GM18867 (cell line): ENCODE measurements at regions not wholly inside any gene's neighbourhood (a gene's known extent, or its start where the extent isn't known, plus 50 kb on each side); places are given as distances from the start of the nearest gene placed in this dataset.
"Not testable (repeated sequence)": the region's sequence is repeated elsewhere in the genome, so short reads cannot be mapped to it uniquely, and the experiment has no call there.

Source experiments
- ATAC-seq: cut with Tn5 transposase; IDR thresholded peaks from one replicate; pipeline ENCODE4 v1.9.1; 2021; ENCODE audit warnings: mild to moderate bottlenecking, moderate library complexity; ENCODE audit not compliant: unreplicated experiment

- ATAC-seq: no peak
Measured at GRCh38 chr4:66766557-66766956, 778.7 kb downstream of the CENPC start.

- no peak for ATAC-seq
Measured at GRCh38 chr4:66750273-66750672, 795.0 kb downstream of the CENPC start.

- ATAC-seq: not testable (repeated sequence)
Measured at GRCh38 chr4:66746918-66747317, 798.4 kb downstream of the CENPC start.

- no peak for ATAC-seq
Measured at GRCh38 chr4:66741081-66741480, 804.2 kb downstream of the CENPC start.

GRCh38 chr4:66736606-66737005 is 808.7 kb downstream of the CENPC start:
- ATAC-seq: no peak

GRCh38 chr4:66728280-66728679 is 817.0 kb downstream of the CENPC start:
- no peak for ATAC-seq

GRCh38 chr4:66712301-66712921 is 832.9 kb downstream of the CENPC start:
- ATAC-seq: not testable (repeated sequence)

- no peak for ATAC-seq
Measured at GRCh38 chr4:66704243-66704642, 841.1 kb downstream of the CENPC start.

- ATAC-seq: no peak
Measured at GRCh38 chr4:66694739-66695138, 850.6 kb downstream of the CENPC start.

GRCh38 chr4:66693694-66694093 is 851.6 kb downstream of the CENPC start:
- no peak for ATAC-seq

GRCh38 chr4:66691101-66691500 is 854.2 kb downstream of the CENPC start:
- ATAC-seq: no peak

GRCh38 chr4:66688674-66689073 is 856.6 kb downstream of the CENPC start:
- no peak for ATAC-seq

GRCh38 chr4:66687459-66687858 is 857.8 kb downstream of the CENPC start:
- no peak for ATAC-seq

- ATAC-seq: no peak
Measured at GRCh38 chr4:66681962-66682361, 863.3 kb downstream of the CENPC start.

GRCh38 chr4:66667249-66667648 is 878.1 kb downstream of the CENPC start:
- no peak for ATAC-seq

- no peak for ATAC-seq
Measured at GRCh38 chr4:66662620-66663019, 882.7 kb downstream of the CENPC start.

GRCh38 chr4:66658809-66659208 is 886.5 kb downstream of the CENPC start:
- ATAC-seq: no peak

GRCh38 chr4:66655505-66655904 is 889.8 kb downstream of the CENPC start:
- ATAC-seq: no peak

- ATAC-seq: no peak
Measured at GRCh38 chr4:66653937-66654336, 891.4 kb downstream of the CENPC start.

- no peak for ATAC-seq
Measured at GRCh38 chr4:66649236-66649635, 896.1 kb downstream of the CENPC start.

- ATAC-seq: no peak
Measured at GRCh38 chr4:66647926-66648325, 897.4 kb downstream of the CENPC start.

- ATAC-seq: no peak
Measured at GRCh38 chr4:66647476-66647875, 897.8 kb downstream of the CENPC start.

GRCh38 chr4:66640233-66640990 is 904.9 kb downstream of the CENPC start:
- no peak for ATAC-seq
